ENCODE measurements at regions not wholly inside any gene's neighbourhood (a gene's known extent, or its start where the extent isn't known, plus 50 kb on each side); places are given as distances from the start of the nearest gene placed in this dataset.

DNA sequence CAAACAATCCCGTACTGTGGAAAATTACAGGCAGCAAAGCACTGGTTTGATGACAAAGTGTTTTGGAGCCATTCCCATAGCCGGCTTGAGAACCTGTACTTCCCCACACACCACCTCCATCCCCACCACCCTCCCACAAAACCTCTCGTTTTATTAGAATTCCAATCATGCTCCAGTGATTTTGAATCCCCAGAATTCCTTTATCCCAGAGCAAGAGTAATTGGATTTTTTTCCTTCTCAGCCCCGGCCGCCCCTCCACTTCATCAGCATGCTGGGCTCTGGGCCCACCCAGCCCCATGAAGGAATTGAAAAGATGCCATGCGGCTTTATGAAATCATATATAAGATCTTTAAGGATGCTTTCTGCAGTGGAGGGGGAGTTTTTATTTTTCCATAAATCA is 136.6 kb downstream of the OMA1 start:
- H3K36me3 Mint-ChIP-seq (ENCODE audit: low read depth): peaks cover 5% of the 10 kb centered on the region
- TF ChIP-seq, protein P1, sequence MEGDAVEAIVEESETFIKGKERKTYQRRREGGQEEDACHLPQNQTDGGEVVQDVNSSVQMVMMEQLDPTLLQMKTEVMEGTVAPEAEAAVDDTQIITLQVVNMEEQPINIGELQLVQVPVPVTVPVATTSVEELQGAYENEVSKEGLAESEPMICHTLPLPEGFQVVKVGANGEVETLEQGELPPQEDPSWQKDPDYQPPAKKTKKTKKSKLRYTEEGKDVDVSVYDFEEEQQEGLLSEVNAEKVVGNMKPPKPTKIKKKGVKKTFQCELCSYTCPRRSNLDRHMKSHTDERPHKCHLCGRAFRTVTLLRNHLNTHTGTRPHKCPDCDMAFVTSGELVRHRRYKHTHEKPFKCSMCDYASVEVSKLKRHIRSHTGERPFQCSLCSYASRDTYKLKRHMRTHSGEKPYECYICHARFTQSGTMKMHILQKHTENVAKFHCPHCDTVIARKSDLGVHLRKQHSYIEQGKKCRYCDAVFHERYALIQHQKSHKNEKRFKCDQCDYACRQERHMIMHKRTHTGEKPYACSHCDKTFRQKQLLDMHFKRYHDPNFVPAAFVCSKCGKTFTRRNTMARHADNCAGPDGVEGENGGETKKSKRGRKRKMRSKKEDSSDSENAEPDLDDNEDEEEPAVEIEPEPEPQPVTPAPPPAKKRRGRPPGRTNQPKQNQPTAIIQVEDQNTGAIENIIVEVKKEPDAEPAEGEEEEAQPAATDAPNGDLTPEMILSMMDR (IDR thresholded peaks at IDR 0.05): no peak
- H3K4me3 Mint-ChIP-seq: no peak overlapping the region
- no peaks in the 10 kb centered on the region for H3K27me3 Mint-ChIP-seq
- POLR2A ChIA-PET: no interaction called here
- ATAC-seq (ENCODE audit: low read depth) (no peak), DNase-seq (no peak)
- no peaks in the 10 kb centered on the region for H3K9me3 Mint-ChIP-seq
- no peaks in the 10 kb centered on the region for H3K4me1 Mint-ChIP-seq
- H3K27ac Mint-ChIP-seq: no peak overlapping the region
- intact Hi-C loops (cut with micrococcal nuclease): no loop called here
- CTCF ChIA-PET: no interaction called here

DNA sequence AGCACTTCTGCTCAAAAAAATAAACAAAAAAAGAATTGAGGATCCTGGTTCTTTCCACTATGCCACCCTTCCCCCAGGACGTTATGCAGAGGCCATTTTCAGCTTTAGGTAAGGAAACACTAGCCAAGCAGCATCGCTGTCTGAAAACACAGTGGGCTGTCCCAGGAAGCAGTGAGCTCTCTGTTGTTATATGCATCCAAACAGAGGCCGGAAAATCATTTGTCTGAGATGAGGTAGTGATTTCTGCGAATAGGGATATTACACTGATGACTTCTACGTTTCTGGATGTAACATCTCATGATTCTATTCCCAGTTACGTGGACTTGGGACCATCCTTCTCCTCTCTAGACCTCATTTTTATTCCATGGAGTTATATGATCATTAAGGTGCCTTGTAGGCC is 137.2 kb downstream of the OMA1 start:
- TF ChIP-seq, protein P1 (IDR thresholded peaks at IDR 0.05): no peak
- ChIA-PET POLR2A (interaction anchor here (2.2 kb wide), 1 partner anchor 17 kb away, joined by 6 read pairs; no protein-coding TSS in a partner anchor), CTCF (no interaction called here)
- intact Hi-C loops (cut with micrococcal nuclease): no loop called here
- no peak for DNase-seq
- no peaks in the 10 kb centered on the region for H3K4me1 Mint-ChIP-seq
- no peak overlapping the region for H3K27ac Mint-ChIP-seq
- no peaks in the 10 kb centered on the region for H3K9me3 Mint-ChIP-seq
- H3K36me3 Mint-ChIP-seq (ENCODE audit: low read depth): peaks cover 5% of the 10 kb centered on the region
- no peaks in the 10 kb centered on the region for H3K27me3 Mint-ChIP-seq
- no peak overlapping the region for H3K4me3 Mint-ChIP-seq
- no peak for ATAC-seq (ENCODE audit: low read depth)

DNA sequence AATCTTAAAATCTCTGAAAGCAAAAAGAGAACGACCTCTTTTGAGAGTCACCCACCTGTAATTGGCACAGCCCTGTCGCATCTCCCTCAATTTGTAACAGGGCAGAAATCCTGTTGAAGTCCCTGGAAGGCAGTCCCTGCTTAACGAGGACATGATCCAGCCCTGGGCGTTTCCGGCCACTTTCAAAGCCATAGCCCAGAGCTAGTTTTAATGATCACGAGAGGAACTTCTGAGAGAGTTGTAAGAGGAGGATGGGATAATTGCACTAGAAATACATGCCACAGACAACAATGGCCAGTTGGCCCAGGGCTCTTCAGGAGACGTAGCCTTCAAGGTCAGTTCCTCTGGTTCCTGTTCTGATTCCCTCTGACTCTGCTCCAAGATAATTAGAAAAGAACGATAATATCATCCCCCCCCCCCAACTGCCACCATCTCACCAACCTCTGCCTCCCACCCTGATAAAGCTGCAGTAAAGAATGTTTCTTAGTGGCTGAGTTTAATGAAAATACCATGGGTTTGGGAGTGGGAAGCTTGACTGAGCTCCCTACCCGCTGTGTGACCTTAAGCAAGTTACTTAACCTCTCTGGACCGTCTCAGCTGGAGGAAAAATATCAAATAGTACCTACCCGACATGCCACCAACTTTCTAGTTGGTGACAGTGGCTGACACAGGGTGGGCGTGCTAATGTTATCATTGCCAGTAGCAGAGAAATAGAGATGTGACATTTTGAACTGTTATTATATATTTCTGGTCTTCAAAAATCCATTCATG is 140.0 kb downstream of the OMA1 start:
- H3K4me3 Mint-ChIP-seq: no peak overlapping the region
- no peaks in the 10 kb centered on the region for H3K27me3 Mint-ChIP-seq
- POLR2A ChIA-PET: no interaction called here
- no peak overlapping the region for H3K27ac Mint-ChIP-seq
- intact Hi-C loops (cut with micrococcal nuclease): no loop called here
- DNase-seq (no peak), ATAC-seq (ENCODE audit: low read depth) (no peak)
- no peaks in the 10 kb centered on the region for H3K4me1 Mint-ChIP-seq
- CTCF ChIA-PET: no interaction called here
- H3K9me3 Mint-ChIP-seq: no peaks in the 10 kb centered on the region
- TF ChIP-seq, protein P1 (IDR thresholded peaks at IDR 0.05): no peak
- H3K36me3 Mint-ChIP-seq (ENCODE audit: low read depth): peaks cover 5% of the 10 kb centered on the region

DNA sequence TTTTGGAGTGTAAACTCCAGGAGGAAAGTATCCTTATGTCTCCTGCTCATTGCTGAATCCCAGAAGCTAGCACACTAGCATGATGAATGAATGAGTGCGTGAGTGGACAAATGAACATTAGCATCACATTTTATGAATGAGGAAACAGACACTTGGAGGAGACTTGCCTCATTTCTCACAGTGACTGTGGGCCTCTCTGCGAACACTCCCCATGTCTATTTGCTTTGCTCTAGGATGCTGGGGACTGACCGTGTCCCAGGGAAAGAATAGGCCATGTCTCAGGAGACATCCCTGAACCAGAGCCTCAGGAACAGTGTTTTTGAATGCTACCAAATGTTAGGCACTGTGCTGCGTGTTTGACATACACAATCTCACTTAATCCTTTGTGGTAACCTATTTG is 140.9 kb downstream of the OMA1 start:
- CTCF ChIA-PET: no interaction called here
- no peak for ATAC-seq (ENCODE audit: low read depth)
- no peak for DNase-seq
- Mint-ChIP-seq H3K4me1 (no peaks in the 10 kb centered on the region), H3K4me3 (no peak overlapping the region), H3K27me3 (no peaks in the 10 kb centered on the region), H3K9me3 (no peaks in the 10 kb centered on the region), H3K36me3 (ENCODE audit: low read depth) (peaks cover 5% of the 10 kb centered on the region), H3K27ac (no peak overlapping the region)
- TF ChIP-seq, protein P1 (IDR thresholded peaks at IDR 0.05): no peak
- POLR2A ChIA-PET: no interaction called here
- intact Hi-C loops (cut with micrococcal nuclease): no loop called here

DNA sequence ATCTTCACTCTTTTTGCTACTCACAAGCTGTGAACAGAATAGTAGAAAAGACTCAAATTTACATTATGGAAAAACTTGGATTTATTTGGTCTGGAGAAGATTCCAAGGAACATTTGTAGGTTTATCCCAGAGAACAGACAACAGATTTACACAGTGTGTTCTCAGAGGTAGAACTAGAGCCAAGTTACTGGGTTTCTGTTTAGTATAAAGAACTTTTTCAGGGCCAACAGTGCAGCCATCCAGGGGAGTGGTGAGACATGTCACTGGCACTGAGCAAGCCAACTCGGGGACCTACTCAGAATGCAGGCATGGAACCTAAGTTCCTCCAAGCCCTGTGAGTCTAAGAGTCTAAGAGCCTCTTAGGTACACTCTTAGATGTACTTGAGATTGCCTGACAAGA is 142.6 kb downstream of the OMA1 start:
- Mint-ChIP-seq H3K9me3 (no peaks in the 10 kb centered on the region), H3K27ac (no peak overlapping the region), H3K36me3 (ENCODE audit: low read depth) (peaks cover 5% of the 10 kb centered on the region), H3K4me3 (no peak overlapping the region), H3K4me1 (no peaks in the 10 kb centered on the region), H3K27me3 (no peaks in the 10 kb centered on the region)
- ChIA-PET CTCF (interaction anchor here (0.6 kb wide), 1 partner anchor 9 kb away, joined by 3 read pairs; no protein-coding TSS in a partner anchor), POLR2A (interaction anchor here (0.5 kb wide), 1 partner anchor 17 kb away, joined by 3 read pairs; no protein-coding TSS in a partner anchor)
- intact Hi-C loops (cut with micrococcal nuclease): no loop called here
- ATAC-seq (ENCODE audit: low read depth) (no peak), DNase-seq (no peak)
- TF ChIP-seq, protein P1 (IDR thresholded peaks at IDR 0.05): no peak
